HG02870 (cell line): ENCODE measurements at regions not wholly inside any gene's neighbourhood (a gene's known extent, or its start where the extent isn't known, plus 50 kb on each side); places are given as distances from the start of the nearest gene placed in this dataset.
"Not testable (repeated sequence)": the region's sequence is repeated elsewhere in the genome, so short reads cannot be mapped to it uniquely, and the experiment has no call there.

Experiments used
- ATAC-seq: cut with Tn5 transposase; IDR thresholded peaks from one replicate; pipeline ENCODE4 v1.9.1; 2021; ENCODE audit warnings: mild to moderate bottlenecking, moderate library complexity; ENCODE audit not compliant: unreplicated experiment

DNA sequence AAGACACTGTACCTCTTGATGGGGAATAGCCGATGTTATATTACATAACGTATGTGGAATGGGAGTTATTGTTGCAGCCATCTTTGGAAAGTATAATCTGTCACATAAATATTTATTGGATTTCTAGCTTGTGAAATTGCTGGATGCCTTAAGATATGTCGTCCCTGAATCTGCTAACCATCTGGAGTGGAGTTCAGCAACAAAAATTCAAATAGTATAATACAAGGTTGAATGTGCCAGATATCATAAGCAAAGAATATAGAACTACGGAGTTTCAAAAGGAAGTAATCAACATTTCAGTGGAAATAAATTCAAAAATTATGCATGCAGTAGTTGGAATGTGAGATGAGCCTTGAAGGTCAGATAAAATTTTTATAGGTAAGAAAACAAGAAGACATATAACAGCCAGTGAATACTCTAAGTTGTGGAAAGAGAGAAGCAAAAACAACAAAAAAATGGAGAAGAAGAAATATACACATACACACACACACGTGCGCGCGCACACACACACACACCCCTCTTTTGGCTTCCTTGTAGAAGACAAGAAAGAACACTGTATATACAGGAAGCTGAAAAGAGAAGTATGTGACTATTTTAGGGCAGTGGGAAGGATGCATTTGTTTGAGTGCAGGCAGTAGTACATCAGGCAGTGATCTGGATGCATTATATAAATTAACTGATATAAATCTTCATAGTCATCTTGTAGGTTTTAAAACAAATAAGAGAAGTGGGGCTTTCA, 516.7 kb downstream of the KCNT2 start:
- ATAC-seq: no peak

DNA sequence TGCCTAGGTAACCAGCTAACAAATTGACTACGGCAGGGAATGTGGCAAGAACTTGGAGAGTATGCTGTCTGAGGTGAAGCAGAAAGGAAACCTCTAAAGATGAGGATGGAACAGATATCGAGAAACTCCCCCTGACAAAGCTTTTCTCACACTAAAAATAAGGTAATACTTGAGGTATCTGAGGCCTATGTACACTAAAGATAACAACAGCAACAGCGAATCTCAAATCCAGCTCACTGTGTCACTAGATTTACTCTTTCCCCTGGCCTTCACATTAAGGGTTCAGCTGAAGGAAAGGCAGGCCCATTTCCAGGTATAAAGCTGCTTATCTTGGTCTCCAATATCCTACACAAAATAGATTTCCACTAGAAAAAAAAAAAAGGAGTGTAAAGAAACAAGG, 518.0 kb downstream of the KCNT2 start:
- no peak for ATAC-seq

DNA sequence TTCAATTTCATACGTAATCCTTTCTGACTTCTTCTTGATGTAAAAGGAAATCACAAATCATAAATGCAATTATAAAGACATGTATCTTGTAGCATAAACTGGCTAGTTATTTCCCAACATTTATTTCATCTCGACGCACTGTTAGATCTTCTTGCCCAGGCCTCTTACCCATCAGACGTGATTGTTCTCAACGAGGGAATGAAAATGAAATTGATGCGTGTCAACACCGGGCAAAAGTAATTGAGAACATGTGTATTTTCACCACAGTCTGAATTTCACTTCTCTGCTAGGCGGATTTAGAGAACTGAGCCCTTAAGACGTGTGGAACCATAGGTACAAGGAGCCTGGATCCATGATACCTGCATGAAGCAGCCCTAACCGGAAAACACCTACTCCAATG, 519.7 kb downstream of the KCNT2 start:
- no peak for ATAC-seq

DNA sequence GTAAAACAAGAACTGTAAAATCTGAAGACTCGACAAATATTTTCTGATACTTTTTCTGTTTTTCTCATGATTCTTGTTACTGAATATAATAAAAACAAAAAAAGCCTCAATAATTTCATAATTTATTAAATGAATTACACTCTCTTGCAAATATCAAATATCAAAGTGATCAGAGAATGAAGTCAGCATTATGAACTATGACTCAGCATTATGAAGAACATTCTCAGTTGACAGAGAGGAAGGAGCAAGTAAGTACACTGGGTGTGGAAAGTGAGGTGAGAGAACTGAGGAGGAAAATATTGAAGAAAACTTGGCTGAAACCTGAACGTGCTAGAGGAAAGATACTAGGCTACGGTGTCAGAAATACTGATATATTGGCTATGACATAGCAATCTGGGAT, 529.5 kb downstream of the KCNT2 start:
- no peak for ATAC-seq

DNA sequence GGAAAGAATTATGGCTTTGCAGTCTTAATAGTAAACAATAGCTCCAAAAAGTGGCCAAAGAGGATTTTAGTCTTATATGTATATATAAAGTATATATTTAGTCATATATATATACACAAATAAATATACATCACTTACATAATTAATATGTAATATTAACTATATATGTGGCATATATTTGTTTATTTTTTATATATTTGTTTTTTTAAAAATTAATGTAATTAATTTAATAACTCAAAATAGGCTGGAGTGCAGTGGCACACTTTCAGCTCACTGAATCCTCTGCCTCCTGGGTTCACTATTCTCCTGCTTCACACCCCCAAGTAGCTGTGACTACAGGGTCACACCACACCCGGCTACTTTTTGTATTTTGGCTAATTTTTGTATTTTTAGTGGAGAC, 532.6 kb downstream of the KCNT2 start:
- no peak for ATAC-seq

DNA sequence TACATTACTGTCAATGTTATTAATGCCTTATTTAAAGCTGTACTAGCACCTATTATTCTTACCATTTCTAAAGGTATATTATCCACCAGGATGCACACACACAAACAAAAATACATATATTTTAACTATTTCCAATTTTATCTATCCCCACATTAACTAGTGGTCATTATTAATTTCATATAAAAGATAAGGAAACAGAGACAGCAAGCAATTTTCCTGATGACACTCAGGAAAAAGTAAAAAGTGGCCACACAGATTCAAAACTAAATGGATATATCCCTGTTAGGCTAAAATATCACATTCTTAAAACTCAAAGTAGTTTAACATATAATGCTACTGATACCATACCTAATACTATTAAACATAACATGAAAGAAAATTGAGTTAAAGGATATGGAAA, 534.1 kb downstream of the KCNT2 start:
- ATAC-seq: no peak

DNA sequence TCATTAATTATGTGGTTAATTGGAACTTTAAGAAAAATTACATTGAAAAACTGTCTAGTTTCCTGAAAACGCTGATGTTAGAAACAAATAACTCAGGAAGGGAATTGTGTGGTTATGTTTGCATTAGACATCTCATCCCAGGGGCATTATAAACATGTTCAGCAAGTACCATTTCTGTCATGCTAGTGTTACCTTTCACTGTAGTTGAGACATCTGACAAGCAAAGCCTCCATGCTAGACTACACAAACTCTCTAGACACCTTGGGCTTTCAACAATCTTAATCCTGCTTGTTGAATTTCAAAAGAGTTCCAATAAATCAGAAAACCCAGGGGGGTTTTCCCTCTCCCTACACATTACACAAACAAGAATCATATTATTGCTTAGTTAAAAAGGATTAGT, 536.8 kb downstream of the KCNT2 start:
- no peak for ATAC-seq

DNA sequence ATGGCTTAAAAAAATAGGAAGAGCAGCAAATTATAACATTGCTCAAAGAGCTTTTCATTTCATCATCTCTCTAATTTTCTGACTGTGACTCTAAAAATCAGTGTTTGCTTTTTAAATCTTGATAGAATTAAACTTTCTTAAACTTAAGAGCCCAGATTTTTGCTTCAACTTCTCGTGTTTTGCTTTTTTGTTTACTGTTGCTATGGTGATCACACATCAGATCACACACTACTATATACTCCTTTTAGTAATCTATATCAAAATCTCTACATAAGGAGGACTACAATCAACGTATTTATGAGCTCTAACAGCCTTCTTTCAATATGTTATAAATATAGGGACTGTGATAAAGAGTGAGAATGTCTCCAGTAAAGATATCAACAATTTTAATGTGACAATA, 537.3 kb downstream of the KCNT2 start:
- ATAC-seq: no peak

DNA sequence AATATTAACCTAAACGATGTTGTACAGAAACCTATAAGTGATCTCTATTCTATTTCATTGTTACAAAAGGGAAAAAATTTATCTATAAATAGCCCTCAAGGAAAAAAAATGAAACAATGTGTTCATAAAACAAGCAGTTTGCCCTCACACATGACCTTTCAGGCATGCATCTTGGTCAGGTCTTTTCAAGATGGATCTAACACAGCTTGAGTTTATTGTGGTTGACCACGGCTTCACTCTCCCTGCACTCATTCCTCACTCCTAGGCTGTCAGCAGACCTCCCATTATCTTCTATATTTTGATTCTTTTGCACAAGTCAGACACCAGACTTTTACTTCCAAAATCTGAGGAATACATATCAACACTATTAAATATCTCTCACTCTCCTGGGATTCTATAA, 544.3 kb downstream of the KCNT2 start:
- ATAC-seq: no peak

DNA sequence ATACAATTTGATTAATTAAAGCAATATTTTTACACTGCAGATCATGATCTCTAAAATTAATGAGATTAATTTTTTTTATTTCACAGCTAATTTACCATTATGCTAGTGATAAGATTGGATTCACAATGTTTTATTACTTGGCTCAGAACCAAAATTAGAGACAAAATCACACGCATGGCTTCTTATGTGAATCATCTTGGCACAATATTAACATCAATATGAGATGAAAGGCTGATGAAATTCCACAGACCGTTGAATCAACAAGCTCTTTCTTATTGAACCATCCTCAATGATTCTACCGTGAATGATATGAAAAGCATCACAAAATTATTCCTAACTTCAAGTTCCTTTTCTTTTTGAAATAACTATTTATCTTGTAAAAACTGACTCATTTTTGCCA, 544.9 kb downstream of the KCNT2 start:
- no peak for ATAC-seq

DNA sequence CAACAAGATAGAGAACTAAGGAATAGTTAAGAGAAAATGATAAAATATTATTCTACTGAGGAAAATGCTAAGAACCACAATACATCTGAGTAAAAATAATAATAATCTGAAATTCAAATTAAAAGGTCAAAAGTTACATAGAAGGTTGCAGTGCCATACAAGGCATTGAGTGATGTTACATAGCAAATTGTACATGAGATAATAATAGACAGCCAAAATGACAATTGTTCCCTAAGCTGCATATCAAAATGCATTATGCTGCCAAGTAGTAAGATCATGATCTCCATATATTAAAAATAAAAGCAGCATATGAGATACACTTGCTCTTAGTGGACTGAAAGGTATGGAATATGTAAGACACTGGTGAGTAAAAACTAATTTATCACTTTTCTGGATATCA, 547.7 kb downstream of the KCNT2 start:
- no peak for ATAC-seq

DNA sequence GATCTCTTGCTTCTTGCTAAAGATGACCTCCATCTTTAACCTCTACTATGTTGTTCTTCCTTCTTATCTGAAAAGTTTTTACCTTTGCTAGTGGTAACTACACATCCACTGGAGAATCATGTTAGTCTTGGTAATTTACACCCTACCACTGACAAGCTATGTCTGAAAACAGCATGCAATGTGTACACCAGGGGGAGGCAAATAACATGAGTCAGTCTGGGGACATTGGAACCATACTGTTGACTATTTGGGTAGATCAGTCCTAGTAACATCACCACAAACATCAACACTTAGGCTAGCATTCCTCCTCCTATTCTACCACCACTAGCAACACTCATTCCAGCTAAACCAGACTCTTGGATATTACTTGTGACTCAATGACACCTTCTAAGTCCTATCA, 549.0 kb downstream of the KCNT2 start:
- ATAC-seq: no peak

DNA sequence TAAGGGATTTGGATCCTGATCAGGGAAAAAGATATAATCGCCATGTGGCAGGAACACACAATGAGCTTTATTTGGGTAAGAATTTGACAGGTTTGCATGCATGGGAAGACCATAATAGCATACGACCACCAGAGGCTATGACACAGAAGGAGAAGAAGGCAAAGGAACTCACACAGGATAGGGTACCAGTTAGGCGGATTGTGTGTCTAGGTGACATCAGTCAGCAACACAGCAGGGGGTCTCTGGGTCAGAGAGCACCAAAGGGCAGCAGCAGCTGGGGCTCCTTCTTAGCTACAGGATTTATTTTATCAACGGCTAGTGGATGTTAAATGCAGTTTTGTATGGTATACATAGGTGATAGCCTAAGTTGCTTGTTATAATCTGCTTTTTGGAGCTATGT, 551.3 kb downstream of the KCNT2 start:
- no peak for ATAC-seq

DNA sequence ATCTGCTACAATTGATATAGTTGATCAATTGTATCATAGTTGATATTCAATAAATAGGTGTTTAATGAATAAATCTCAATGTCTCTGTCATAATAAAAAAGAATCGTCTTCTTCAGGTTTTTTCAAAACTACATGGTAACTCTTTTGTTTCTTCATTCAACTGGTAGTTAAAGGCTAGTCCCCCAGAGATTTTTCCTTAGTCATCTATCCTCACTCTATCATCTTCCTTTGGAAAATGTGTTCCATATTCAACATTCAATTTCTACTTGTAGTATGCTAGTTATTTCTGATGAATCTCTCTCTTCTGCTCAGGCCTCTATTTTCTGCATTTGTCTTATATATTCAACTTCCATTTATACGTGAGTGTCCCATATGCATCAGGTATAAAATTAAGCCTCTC, 558.8 kb downstream of the KCNT2 start:
- no peak for ATAC-seq

DNA sequence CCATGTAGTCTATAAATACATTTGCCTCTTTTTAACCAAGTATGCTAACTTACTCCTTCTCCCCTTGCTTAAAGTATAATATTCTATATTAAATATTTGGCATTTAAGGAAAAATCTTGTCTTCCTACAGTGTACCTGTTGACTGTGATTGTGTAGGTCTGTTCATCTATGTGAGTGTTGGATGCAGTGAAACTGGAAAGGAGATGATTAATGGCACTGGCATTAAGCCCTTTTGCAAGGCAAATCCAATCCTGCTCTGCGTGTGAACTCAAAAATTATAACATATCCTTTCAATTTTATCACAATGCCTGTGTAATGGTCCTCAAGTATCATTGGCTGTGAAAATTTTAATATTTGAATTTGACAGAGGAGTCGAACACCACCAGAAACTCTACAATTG, 565.0 kb downstream of the KCNT2 start:
- no peak for ATAC-seq

DNA sequence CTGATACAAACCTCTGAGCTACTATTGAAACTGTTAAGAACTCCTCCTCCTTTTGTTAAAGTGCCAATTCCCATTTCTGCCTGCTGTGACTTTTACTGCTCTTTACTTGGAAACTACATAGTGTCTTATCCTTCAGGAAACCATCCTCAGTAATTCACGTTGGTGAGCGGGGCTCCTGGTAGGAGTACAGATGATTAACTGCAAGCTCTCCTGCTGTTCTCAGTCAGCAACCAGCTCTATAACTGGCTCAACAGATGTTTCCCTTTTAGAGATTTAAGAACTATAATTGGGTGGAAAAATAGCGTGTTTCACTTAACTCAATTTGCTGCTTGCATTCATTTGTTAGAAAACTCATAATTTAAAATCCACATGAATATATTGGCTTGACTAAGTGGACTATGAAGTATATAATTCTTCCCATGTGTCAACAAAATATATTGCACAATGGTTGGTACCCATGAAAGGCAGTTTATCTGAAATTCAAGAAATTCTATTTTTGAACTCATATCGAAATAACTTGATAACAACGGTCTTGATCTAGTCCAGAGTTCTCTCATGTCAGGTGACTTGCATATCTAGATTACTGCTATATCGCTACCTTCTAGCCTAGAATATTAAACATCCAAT, 574.0 kb downstream of the KCNT2 start:
- no peak for ATAC-seq

DNA sequence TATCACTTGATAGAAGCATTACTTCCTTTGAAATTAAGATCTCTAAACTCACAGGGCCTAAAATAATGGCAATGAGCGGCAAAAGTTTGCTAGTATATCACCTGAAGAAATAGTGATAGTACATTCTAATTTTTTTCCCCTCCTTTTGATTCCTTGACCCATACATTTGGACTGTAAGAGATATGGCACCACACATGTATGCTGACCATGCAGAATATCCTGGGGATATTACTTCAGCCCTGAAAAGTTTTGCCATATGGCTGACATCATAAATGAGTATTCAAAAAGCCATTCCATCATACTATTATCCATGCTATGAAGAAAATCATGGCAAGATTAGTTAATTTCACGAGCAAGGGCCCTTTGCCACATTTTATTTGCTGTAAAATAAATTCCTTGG, 576.9 kb downstream of the KCNT2 start:
- ATAC-seq: not testable (repeated sequence)

DNA sequence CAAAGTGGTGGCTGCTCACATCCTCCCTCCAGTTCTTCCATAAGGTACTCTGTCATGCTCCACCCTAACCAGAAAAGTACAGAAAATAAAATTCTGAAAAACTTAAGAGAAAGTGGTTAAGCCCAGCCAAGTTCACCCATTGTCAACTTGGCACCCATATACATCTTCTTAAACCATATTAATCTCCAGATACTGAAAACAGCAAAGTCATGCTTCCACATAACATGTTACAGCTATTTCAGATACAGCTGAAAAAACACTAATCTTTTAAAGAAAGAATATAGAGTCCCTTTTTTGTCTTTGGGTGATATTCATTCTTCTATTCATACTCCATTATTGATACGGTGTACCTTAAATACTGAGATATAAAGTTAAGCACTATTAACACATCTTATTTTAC, 577.8 kb downstream of the KCNT2 start:
- no peak for ATAC-seq

DNA sequence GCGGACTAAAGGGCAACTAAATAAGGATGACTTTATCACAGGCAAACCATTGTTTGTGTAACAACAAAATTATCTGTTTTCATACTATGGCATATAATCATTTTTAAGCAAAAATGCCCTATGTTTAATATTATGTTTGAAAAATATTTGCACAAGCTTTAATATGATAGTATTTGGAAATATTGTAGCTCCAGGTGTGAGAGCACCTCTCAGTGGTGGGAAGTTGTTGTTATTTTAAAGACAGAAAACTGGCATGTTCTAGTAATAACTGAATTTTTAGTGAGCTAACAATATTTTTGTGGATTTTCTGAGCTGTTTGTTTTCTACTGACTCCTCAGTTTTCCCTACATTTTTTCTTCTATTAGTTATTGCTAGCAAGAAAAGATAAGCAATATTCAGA, 578.8 kb downstream of the KCNT2 start:
- no peak for ATAC-seq

DNA sequence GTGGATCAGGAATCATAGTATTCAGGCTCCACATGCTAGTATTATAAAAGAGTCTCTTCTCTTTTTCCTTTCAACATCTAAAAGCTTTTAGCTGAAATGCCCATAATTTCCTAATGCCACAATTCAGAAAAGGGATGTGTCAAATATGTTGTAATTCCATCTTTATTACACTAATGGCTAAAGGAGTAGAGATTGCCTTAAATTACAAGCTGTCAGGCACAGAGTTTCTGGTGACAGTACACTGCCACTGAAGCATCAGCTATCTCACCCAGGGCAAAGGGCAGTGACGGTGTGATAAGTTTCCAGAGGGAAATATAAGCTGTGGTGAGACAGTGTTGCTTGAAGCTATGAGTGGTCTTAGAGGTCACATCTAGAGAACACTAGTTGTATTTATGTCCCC, 581.1 kb downstream of the KCNT2 start:
- ATAC-seq: no peak

DNA sequence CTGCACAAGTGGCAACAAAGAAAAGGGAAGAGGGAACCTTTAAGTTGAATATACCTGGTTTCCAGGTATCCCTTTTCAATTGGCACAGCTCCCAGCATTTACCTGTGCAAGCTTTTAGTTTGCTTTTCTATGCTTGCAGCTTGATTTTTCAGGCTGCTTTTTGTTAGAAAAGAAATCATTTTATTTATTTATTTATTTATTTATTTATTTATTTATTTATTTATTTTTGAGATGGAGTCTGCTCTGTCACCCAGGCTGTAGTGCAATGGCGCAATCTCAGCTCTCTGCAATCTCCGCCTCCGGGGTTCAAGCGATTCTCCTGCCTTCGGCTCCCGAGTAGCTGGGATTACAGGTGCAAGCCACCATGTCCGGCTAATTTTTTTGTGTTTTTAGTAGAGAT, 587.1 kb downstream of the KCNT2 start:
- ATAC-seq: not testable (repeated sequence)

DNA sequence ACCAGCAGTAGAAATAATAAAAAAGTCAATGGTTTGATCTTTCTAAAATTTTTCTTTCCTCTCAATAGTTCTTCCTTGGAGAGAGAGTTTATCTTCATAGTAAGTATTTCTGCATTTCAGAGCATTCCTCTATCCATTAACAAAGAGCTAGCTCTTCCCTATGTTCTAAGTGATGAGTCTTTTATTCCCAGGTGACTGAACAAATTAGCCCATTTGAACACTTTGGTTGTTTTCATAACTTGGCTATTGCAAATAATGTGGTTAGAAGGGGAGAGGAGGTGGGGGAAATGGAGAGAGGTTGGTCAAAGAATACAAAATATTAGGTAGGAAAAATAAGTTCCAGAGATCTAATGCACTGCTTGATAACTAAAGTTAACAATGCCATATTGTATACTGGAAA, 598.9 kb downstream of the KCNT2 start:
- ATAC-seq: no peak

DNA sequence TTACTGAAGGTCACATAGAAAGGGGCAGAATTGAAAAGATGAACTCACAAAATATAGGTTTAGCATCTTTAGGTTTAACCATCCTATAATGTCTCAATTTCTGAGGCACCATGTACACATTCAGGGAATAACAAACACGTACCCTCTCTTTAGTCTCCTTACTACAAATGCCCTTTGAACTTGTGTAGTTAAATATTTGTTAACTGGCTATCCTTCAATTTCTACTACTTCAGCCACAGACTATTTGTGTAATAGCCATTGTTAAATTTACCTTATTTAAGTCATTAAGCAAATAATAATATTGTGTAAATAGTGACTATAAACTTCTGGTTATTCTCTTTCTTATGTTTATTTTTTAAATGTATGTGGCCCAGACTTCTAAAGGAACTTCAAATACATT, 600.5 kb downstream of the KCNT2 start:
- no peak for ATAC-seq
